Endothelial cell of umbilical vein (primary cell): ENCODE measurements at regions not wholly inside any gene's neighbourhood (a gene's known extent, or its start where the extent isn't known, plus 50 kb on each side); places are given as distances from the start of the nearest gene placed in this dataset.

Experiments
- BruUV-seq: library from RNA; stranded (reverse); fragments of 400-500 nt; replicated peaks from 2 replicates; lab custom pipeline; 2021; lab: Mats Ljungman, UMichigan
- CTCF ChIA-PET: fragments of 300-600, 350-600 bp; sonication (Branson Sonifier 250); formaldehyde crosslinking; loops from one replicate; lab custom pipeline; 2021; ENCODE audit warnings: antibody characterized with exemption, inconsistent platforms; lab: Charles Lee
- POLR2A ChIA-PET: fragments of 300-600, 350-600 bp; sonication (Branson Sonifier 250); formaldehyde crosslinking; loops from one replicate; lab custom pipeline; 2021; ENCODE audit warnings: antibody characterized with exemption, inconsistent platforms; lab: Charles Lee
- DNase-seq: peaks from one replicate; pipeline ENCODE4 v3.0.0-alpha.2; 2011; ENCODE audit warnings: low read depth, low spot score
- FAIRE-seq: peaks from 2 replicates; lab custom pipeline; 2011; peaks lifted over from hg19 to GRCh38; lab: Jason Lieb, UNC
- H2AFZ ChIP-seq: 2 replicates; pipeline ENCODE4 v1.6.0; 2012; ENCODE audit warnings: low read depth, low read length, control low read depth, inconsistent platforms
- H3K27ac ChIP-seq: 2 replicates; pipeline ENCODE4 v1.5.1; 2011; ENCODE audit warnings: low read depth, mild to moderate bottlenecking, control low read depth, low read length, moderate library complexity; ENCODE audit not compliant: insufficient read depth
- H3K27me3 ChIP-seq, 2 experiments: 2 replicates each; pipeline versions ENCODE4 v1.6.0 to v1.6.1; 2011; ENCODE audit warnings: low read length in 2 of 2, mixed read lengths in 1 of 2; ENCODE audit not compliant: control insufficient read depth in 2 of 2, insufficient read depth in 2 of 2
- H3K36me3 ChIP-seq, 2 experiments: 2 replicates in 1 of 2; 3 replicates in 1 of 2; pipeline ENCODE4 v1.5.1; 2011; ENCODE audit warnings: low read length in 2 of 2, mild to moderate bottlenecking in 1 of 2, moderate library complexity in 1 of 2; ENCODE audit not compliant: control insufficient read depth in 2 of 2, insufficient read depth in 2 of 2; ENCODE audit errors: extremely low read depth in 1 of 2
- H3K4me1 ChIP-seq: 3 replicates; pipeline ENCODE4 v1.5.1; 2011; ENCODE audit warnings: mild to moderate bottlenecking, low read length; ENCODE audit not compliant: control insufficient read depth, insufficient read depth; ENCODE audit errors: extremely low read depth
- H3K4me2 ChIP-seq: 2 replicates; pipeline ENCODE4 v1.6.1; 2011; ENCODE audit warnings: low read length, control low read depth, mixed read lengths; ENCODE audit not compliant: insufficient read depth
- H3K4me3 ChIP-seq, 3 experiments: fragments of 200-600 bp in 1 of 3; sonication (generic), shearing (Covaris generic) in 1 of 3; replicated peaks in 1 of 3; 2 replicates each; pipeline ENCODE4 v1.5.1; 2011 to 2016; ENCODE audit warnings: control low read depth in 3 of 3, low read length in 3 of 3, mild to moderate bottlenecking in 2 of 3, inconsistent platforms in 1 of 3, low read depth in 1 of 3, moderate library complexity in 1 of 3; ENCODE audit not compliant: insufficient read depth in 1 of 3
- H3K79me2 ChIP-seq: 2 replicates; pipeline ENCODE4 v1.6.0; 2012; ENCODE audit warnings: low read length, inconsistent platforms; ENCODE audit not compliant: control insufficient read depth, insufficient read depth
- H3K9ac ChIP-seq: replicated peaks from 2 replicates; pipeline ENCODE3; 2011; ENCODE audit warnings: low read length, control low read depth; ENCODE audit not compliant: insufficient read depth; ENCODE audit errors: extremely low read depth
- H3K9me1 ChIP-seq: replicated peaks from 3 replicates; pipeline ENCODE4 v1.6.0; 2011; ENCODE audit warnings: mild to moderate bottlenecking, low read length; ENCODE audit not compliant: control insufficient read depth, insufficient read depth; ENCODE audit errors: extremely low read depth
- H3K9me3 ChIP-seq: replicated peaks from 2 replicates; pipeline ENCODE4 v1.5.1; 2012; ENCODE audit warnings: low read length, inconsistent platforms; ENCODE audit not compliant: control insufficient read depth, insufficient read depth
- H4K20me1 ChIP-seq: replicated peaks from 2 replicates; pipeline ENCODE3; 2011; ENCODE audit warnings: mild to moderate bottlenecking, low read length; ENCODE audit not compliant: control insufficient read depth, insufficient read depth; ENCODE audit errors: extremely low read depth
- GATA2 ChIP-seq: IDR thresholded peaks from 2 replicates; pipeline ENCODE4 v1.7.0; 2011; ENCODE audit warnings: low read depth, mild to moderate bottlenecking, moderate library complexity, mixed read lengths, low read length; ENCODE audit not compliant: insufficient read length, insufficient read depth
- JUN ChIP-seq: IDR thresholded peaks from 2 replicates; pipeline ENCODE4 v1.6.1; 2011; ENCODE audit warnings: borderline replicate concordance, low read depth; ENCODE audit not compliant: insufficient read length, insufficient read depth
- MAX ChIP-seq: IDR thresholded peaks from 2 replicates; pipeline ENCODE4 v1.6.1; 2011; ENCODE audit not compliant: insufficient read depth, insufficient read length
- MYC ChIP-seq: IDR thresholded peaks from one replicate; pipeline ENCODE4 v1.6.1; 2011; ENCODE audit warnings: mild to moderate bottlenecking, low read depth, low read length
- POLR2A ChIP-seq: IDR thresholded peaks from 2 replicates; pipeline ENCODE4 v1.6.1; 2012; ENCODE audit warnings: low read depth, mild to moderate bottlenecking, control low read depth, low read length
- POLR2AphosphoS5 ChIP-seq: IDR thresholded peaks from 2 replicates; pipeline ENCODE4 v1.6.1; 2012; ENCODE audit warnings: low read depth, mild to moderate bottlenecking, control low read depth, low read length, moderate library complexity; ENCODE audit not compliant: insufficient read depth
- dilution Hi-C: fragments of 300-500 bp; cut with MboI; formaldehyde crosslinking; loops from one replicate; pipeline ENCODE4 v1.15.0; 2019; ENCODE audit warnings: low sequenced_read_pairs; ENCODE audit not compliant: extremely low pct_ligation_motif_present
- intact Hi-C: fragments of 100-400 bp; cut with micrococcal nuclease; formaldehyde crosslinking; loops from one replicate; pipeline ENCODE4 v1.10.0; 2022

GRCh38 chr5:76022611-76023010, 60.6 kb upstream of the SV2C start:
- H2AFZ ChIP-seq, result no peak overlapping the region
- CTCF ChIA-PET, result no interaction called here
- H3K9me1 ChIP-seq, result peaks cover 2% of the 10 kb centered on the region

GRCh38 chr5:76021936-76022584, 61.1 kb upstream of the SV2C start:
- H2AFZ ChIP-seq, result no peak overlapping the region
- no peaks in the 10 kb centered on the region for H3K27me3 ChIP-seq
- FAIRE-seq (no peak), DNase-seq (no peak)
- H3K4me1 ChIP-seq, result no peaks in the 10 kb centered on the region
- no peak overlapping the region for H3K4me2 ChIP-seq
- H3K27ac ChIP-seq, result no peak overlapping the region
- no TSS peak for BruUV-seq
- no peak overlapping the region for H3K9ac ChIP-seq
- no peaks in the 10 kb centered on the region for H3K9me3 ChIP-seq
- dilution Hi-C loops, result no loop called here
- no peak for TF ChIP-seq POLR2AphosphoS5
- no peak for TF ChIP-seq POLR2A
- TF ChIP-seq MAX, result no peak
- TF ChIP-seq MYC, result no peak
- H3K4me3 ChIP-seq, result no peak overlapping the region
- no peaks in the 10 kb centered on the region for H4K20me1 ChIP-seq
- intact Hi-C loops, result no loop called here
- ChIA-PET POLR2A (no interaction called here), CTCF (no interaction called here)
- no peaks in the 10 kb centered on the region for H3K36me3 ChIP-seq
- H3K9me1 ChIP-seq, result peaks cover 2% of the 10 kb centered on the region
- H3K79me2 ChIP-seq, result no peaks in the 10 kb centered on the region

More at GRCh38 chr5:76022611-76023010, 60.6 kb upstream of the SV2C start:
- no peak for DNase-seq
- H3K9ac ChIP-seq, result no peak overlapping the region
- no peak for FAIRE-seq
- POLR2A ChIA-PET, result no interaction called here
- H3K4me3 ChIP-seq, result no peak overlapping the region
- H3K4me1 ChIP-seq, result no peaks in the 10 kb centered on the region
- no peaks in the 10 kb centered on the region for H3K79me2 ChIP-seq
- TF ChIP-seq JUN (no peak), GATA2 (no peak)
- H3K36me3 ChIP-seq, result no peaks in the 10 kb centered on the region
- H4K20me1 ChIP-seq, result no peaks in the 10 kb centered on the region
- intact Hi-C loops (no loop called here), dilution Hi-C loops (no loop called here)
- H3K27me3 ChIP-seq, result no peaks in the 10 kb centered on the region
- no peak overlapping the region for H3K27ac ChIP-seq
- H3K9me3 ChIP-seq, result no peaks in the 10 kb centered on the region
- no peak overlapping the region for H3K4me2 ChIP-seq
- BruUV-seq, result no TSS peak
